ENCODE measurements at regions not wholly inside any gene's neighbourhood (a gene's known extent, or its start where the extent isn't known, plus 50 kb on each side); places are given as distances from the start of the nearest gene placed in this dataset.

GRCh38 chr3:10702961-10703740 is 112.9 kb upstream of the SLC6A11 start:
- TF ChIP-seq CTCF (conservative IDR thresholded peaks at IDR 0.05; ENCODE audit: control insufficient read depth, insufficient read depth, low read depth, low read length) = no peak
- H3K4me3 ChIP-seq (ENCODE audit: control insufficient read depth, low read depth, low read length) = no peak overlapping the region
- no peak for DNase-seq (ENCODE audit: low read depth)

GRCh38 chr3:10703875-10704274 is 112.2 kb upstream of the SLC6A11 start:
- TF ChIP-seq CTCF (conservative IDR thresholded peaks at IDR 0.05; ENCODE audit: control insufficient read depth, insufficient read depth, low read depth, low read length) = peak; percentile 6
- DNase-seq (ENCODE audit: low read depth) = peak; percentile 10
- H3K4me3 ChIP-seq (ENCODE audit: control insufficient read depth, low read depth, low read length) = no peak overlapping the region

GRCh38 chr3:10706156-10706739 is 109.8 kb upstream of the SLC6A11 start:
- H3K4me3 ChIP-seq (ENCODE audit: control insufficient read depth, low read depth, low read length) = no peak overlapping the region
- no peak for DNase-seq (ENCODE audit: low read depth)
- TF ChIP-seq CTCF (conservative IDR thresholded peaks at IDR 0.05; ENCODE audit: control insufficient read depth, insufficient read depth, low read depth, low read length) = no peak

- H3K4me3 ChIP-seq (ENCODE audit: control insufficient read depth, low read depth, low read length) = no peak overlapping the region
Observed at GRCh38 chr3:10706740-10707399, 109.2 kb upstream of the SLC6A11 start.

GRCh38 chr3:10707400-10708215 is 108.4 kb upstream of the SLC6A11 start:
- no peak for TF ChIP-seq CTCF (conservative IDR thresholded peaks at IDR 0.05; ENCODE audit: control insufficient read depth, insufficient read depth, low read depth, low read length)
- DNase-seq (ENCODE audit: low read depth) = no peak
- no peak overlapping the region for H3K4me3 ChIP-seq (ENCODE audit: control insufficient read depth, low read depth, low read length)

More at GRCh38 chr3:10706740-10707399, 109.2 kb upstream of the SLC6A11 start:
- no peak for TF ChIP-seq CTCF (conservative IDR thresholded peaks at IDR 0.05; ENCODE audit: control insufficient read depth, insufficient read depth, low read depth, low read length)
- no peak for DNase-seq (ENCODE audit: low read depth)

GRCh38 chr3:10708216-10708893 is 107.7 kb upstream of the SLC6A11 start:
- TF ChIP-seq CTCF (conservative IDR thresholded peaks at IDR 0.05; ENCODE audit: control insufficient read depth, insufficient read depth, low read depth, low read length) = no peak
- DNase-seq (ENCODE audit: low read depth) = no peak
- H3K4me3 ChIP-seq (ENCODE audit: control insufficient read depth, low read depth, low read length) = no peak overlapping the region
